Tibial artery (tissue), 4 donors: ENCODE measurements at regions not wholly inside any gene's neighbourhood (a gene's known extent, or its start where the extent isn't known, plus 50 kb on each side); places are given as distances from the start of the nearest gene placed in this dataset.

Experiments
- DNase-seq, 2 donors: peaks; one replicate each; pipeline ENCODE4 v3.0.0-alpha.2; 2019
- H3K27ac ChIP-seq, 2 donors: fragments of 200-600 bp; sonication (generic) in 1 of 2; 1 replicate in 1 of 2; 2 replicates in 1 of 2; pipeline ENCODE4 v1.5.1; 2018 to 2019; ENCODE audit warnings: mild to moderate bottlenecking in 1 of 2
- H3K27me3 ChIP-seq, 2 donors: fragments of 200-600 bp; sonication (generic) in 1 of 2; one replicate each; pipeline versions ENCODE4 v1.5.1 to v1.6.0; 2016 to 2019
- H3K36me3 ChIP-seq, 3 donors: fragments of 200-600 bp; sonication (generic) in 2 of 3; one replicate each; pipeline ENCODE4 v1.5.1; 2016 to 2019; ENCODE audit warnings: mild to moderate bottlenecking in 2 of 3
- H3K4me1 ChIP-seq, 4 donors: fragments of 200-600 bp; sonication (generic) in 2 of 4; 1 replicate in 3 of 4; 2 replicates in 1 of 4; pipeline ENCODE4 v1.5.1; 2016 to 2019
- H3K4me3 ChIP-seq, 2 donors: fragments of 200-600 bp; sonication (generic) in 1 of 2; 1 replicate in 1 of 2; 2 replicates in 1 of 2; pipeline ENCODE4 v1.5.1; 2018 to 2019; ENCODE audit warnings: mild to moderate bottlenecking in 2 of 2
- H3K9me3 ChIP-seq, 3 donors: fragments of 200-600 bp; sonication (generic) in 1 of 3; one replicate each; pipeline ENCODE4 v1.5.1; 2016 to 2019
- intact Hi-C: fragments of 100-400 bp; cut with DNase I; formaldehyde crosslinking; loops from one replicate; pipeline ENCODE4 v1.15.0; 2023; ENCODE audit warnings: low total_unique reads
- TF ChIP-seq, protein P1 (sequence below), 2 experiments: fragments of 200-600 bp in 1 of 2; fragments of 450-650 bp in 1 of 2; IDR thresholded peaks; one replicate each; pipeline ENCODE4 v1.5.1; 2017 to 2019; ENCODE audit warnings: antibody characterized with exemption in 2 of 2, mild to moderate bottlenecking in 1 of 2, moderate library complexity in 1 of 2

GRCh38 chr4:187562345-187562744 is 433.2 kb upstream of the ZFP42 start:
- TF ChIP-seq, protein P1, sequence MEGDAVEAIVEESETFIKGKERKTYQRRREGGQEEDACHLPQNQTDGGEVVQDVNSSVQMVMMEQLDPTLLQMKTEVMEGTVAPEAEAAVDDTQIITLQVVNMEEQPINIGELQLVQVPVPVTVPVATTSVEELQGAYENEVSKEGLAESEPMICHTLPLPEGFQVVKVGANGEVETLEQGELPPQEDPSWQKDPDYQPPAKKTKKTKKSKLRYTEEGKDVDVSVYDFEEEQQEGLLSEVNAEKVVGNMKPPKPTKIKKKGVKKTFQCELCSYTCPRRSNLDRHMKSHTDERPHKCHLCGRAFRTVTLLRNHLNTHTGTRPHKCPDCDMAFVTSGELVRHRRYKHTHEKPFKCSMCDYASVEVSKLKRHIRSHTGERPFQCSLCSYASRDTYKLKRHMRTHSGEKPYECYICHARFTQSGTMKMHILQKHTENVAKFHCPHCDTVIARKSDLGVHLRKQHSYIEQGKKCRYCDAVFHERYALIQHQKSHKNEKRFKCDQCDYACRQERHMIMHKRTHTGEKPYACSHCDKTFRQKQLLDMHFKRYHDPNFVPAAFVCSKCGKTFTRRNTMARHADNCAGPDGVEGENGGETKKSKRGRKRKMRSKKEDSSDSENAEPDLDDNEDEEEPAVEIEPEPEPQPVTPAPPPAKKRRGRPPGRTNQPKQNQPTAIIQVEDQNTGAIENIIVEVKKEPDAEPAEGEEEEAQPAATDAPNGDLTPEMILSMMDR (IDR thresholded peaks at IDR 0.05), result no peak
- Histone ChIP-seq H3K27me3 (no peaks in the 10 kb centered on the region), H3K9me3 (no peaks in the 10 kb centered on the region), H3K4me1 (no peaks in the 10 kb centered on the region), H3K4me3 (no peak overlapping the region), H3K36me3 (no peaks in the 10 kb centered on the region), H3K27ac (no peak overlapping the region)
- DNase-seq, result no peak
- intact Hi-C loops, result no loop called here

GRCh38 chr4:187565416-187565815 is 430.2 kb upstream of the ZFP42 start:
- TF ChIP-seq, protein P1 (IDR thresholded peaks at IDR 0.05), result no peak
- DNase-seq, result no peak
- intact Hi-C loops, result no loop called here

DNA sequence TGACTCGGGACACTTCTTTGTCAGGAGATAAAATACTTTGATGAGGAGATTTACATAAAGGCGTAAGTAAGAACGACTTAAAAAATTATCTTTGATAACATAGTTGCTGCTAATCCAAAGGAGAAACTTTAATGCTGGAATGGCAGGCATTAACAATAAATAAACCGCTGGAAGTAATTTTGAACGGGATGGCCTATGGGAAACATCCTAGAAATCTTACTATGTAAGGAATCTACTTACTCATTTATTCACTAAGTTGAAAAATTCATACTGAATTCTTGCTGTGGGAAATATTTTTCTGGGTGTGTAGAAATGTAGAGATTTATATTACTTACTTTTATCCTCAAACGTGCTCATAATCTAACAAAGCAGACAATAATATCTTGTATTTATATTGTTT is 425.7 kb upstream of the ZFP42 start:
- H3K27me3 ChIP-seq, result no peaks in the 10 kb centered on the region
- intact Hi-C loops, result no loop called here
- no peaks in the 10 kb centered on the region for H3K36me3 ChIP-seq
- DNase-seq, result no peak
- no peak overlapping the region for H3K27ac ChIP-seq
- no peaks in the 10 kb centered on the region for H3K9me3 ChIP-seq
- TF ChIP-seq, protein P1 (IDR thresholded peaks at IDR 0.05), result no peak
- no peaks in the 10 kb centered on the region for H3K4me1 ChIP-seq
- H3K4me3 ChIP-seq, result no peak overlapping the region

More at GRCh38 chr4:187565416-187565815, 430.2 kb upstream of the ZFP42 start:
- Histone ChIP-seq H3K36me3 (no peaks in the 10 kb centered on the region), H3K27me3 (no peaks in the 10 kb centered on the region), H3K27ac (no peak overlapping the region), H3K4me1 (no peaks in the 10 kb centered on the region), H3K4me3 (no peak overlapping the region), H3K9me3 (no peaks in the 10 kb centered on the region)

GRCh38 chr4:187575706-187576105 is 419.9 kb upstream of the ZFP42 start:
- Histone ChIP-seq H3K4me3 (no peak overlapping the region), H3K27me3 (no peaks in the 10 kb centered on the region), H3K4me1 (no peaks in the 10 kb centered on the region), H3K36me3 (no peaks in the 10 kb centered on the region), H3K9me3 (no peaks in the 10 kb centered on the region), H3K27ac (no peak overlapping the region)
- TF ChIP-seq, protein P1 (IDR thresholded peaks at IDR 0.05), result no peak
- DNase-seq, result no peak
- intact Hi-C loops, result no loop called here

DNA sequence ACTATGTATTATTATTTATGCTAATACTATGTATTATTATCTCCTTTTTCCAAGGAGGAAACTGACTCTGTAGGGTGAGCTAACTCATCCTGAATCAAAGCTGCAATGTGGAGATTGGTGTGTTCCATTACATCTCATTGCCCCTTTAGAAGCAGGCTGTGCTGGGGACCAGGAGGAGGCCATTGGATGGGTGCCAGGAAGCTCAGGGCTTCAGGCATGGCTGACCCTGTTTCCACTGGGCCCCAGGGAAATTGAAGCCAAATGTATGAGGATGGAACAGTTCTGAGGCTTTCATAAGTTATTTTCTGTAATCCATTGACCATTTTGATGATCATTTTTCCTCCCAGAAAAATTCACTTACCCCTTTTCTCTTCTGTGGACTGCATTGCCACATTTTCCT is 418.8 kb upstream of the ZFP42 start:
- Histone ChIP-seq H3K36me3 (no peaks in the 10 kb centered on the region), H3K4me3 (no peak overlapping the region), H3K27me3 (no peaks in the 10 kb centered on the region), H3K27ac (no peak overlapping the region), H3K9me3 (no peaks in the 10 kb centered on the region), H3K4me1 (no peaks in the 10 kb centered on the region)
- intact Hi-C loops, result no loop called here
- TF ChIP-seq, protein P1 (IDR thresholded peaks at IDR 0.05), result no peak
- no peak for DNase-seq

DNA sequence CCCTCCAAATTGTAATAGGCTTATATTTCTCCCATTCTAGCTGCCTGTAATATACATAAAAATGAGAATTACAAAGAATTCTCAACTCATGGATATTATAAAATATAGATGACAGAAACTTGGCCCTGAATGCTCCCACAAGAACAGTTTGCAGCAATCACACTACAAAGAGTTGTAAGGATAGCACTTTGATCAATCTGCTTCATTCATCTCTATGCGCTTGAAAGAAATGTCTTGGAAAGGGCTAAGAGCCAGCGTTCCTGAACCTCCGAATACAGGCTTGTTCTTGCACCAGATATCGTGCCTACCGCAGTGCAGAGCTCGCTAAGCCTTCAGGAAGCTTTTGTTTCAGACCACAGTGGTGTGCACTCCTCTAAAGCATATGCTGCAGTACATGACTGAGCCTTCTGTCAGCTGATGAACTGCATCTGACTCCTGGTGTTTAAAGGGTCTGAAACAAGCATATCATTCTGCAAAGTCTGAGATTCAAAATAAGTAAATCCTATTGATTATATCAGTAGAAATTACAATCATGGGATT is 417.6 kb upstream of the ZFP42 start:
- Histone ChIP-seq H3K4me1 (no peaks in the 10 kb centered on the region), H3K27me3 (no peaks in the 10 kb centered on the region), H3K36me3 (no peaks in the 10 kb centered on the region), H3K27ac (no peak overlapping the region), H3K4me3 (no peak overlapping the region), H3K9me3 (no peaks in the 10 kb centered on the region)
- intact Hi-C loops, result no loop called here
- TF ChIP-seq, protein P1 (IDR thresholded peaks at IDR 0.05), result no peak
- DNase-seq, result no peak
